K562 (cell line): ENCODE measurements at regions not wholly inside any gene's neighbourhood (a gene's known extent, or its start where the extent isn't known, plus 50 kb on each side); places are given as distances from the start of the nearest gene placed in this dataset.

Source experiments
- ATAC-seq: fragments of 200-7000 bp; cut with Tn5 transposase; 3 replicates; pipeline ENCODE4 v1.9.1; 2020; ENCODE audit warnings: moderate library complexity
- BruUV-seq: library from RNA; stranded (reverse); fragments of 400-500 nt; replicated peaks from 2 replicates; lab custom pipeline; 2021; lab: Mats Ljungman, UMichigan
- CTCF ChIA-PET: fragments of 300-600 bp; formaldehyde crosslinking; extraction: SDS; loops from one replicate; lab custom pipeline; 2021; ENCODE audit warnings: low intra/inter-chr PET ratio; lab: Yijun Ruan, JAX
- POLR2A ChIA-PET: fragments of 300-600, 350-650 bp; sonication (Branson Sonifier 250); formaldehyde crosslinking; extraction: SDS; loops from one replicate; lab custom pipeline; 2021; ENCODE audit warnings: antibody characterized with exemption, inconsistent platforms; lab: Yijun Ruan, JAX
- DNase-seq, 4 experiments: peaks; one replicate each; pipeline versions ENCODE4 v3.0.0 to v3.0.0-alpha.2; 2011 to 2018; ENCODE audit warnings: low spot score in 3 of 4, mixed read lengths in 3 of 4; ENCODE audit errors: extremely low read depth in 1 of 4
- FAIRE-seq: peaks from 2 replicates; lab custom pipeline; 2011; peaks lifted over from hg19 to GRCh38; lab: Jason Lieb, UNC
- H2AFZ ChIP-seq: 2 replicates; pipeline ENCODE4 v1.6.0; 2011; ENCODE audit warnings: low read depth, low read length, control low read depth, inconsistent platforms
- H3K27ac ChIP-seq: fragments of 200-600 bp; 3 replicates; pipeline ENCODE4 v1.8.0; 2011; ENCODE audit warnings: low read depth, mild to moderate bottlenecking, control low read depth, inconsistent platforms, low read length, moderate library complexity, mixed read lengths; ENCODE audit errors: extremely low read depth
- H3K27me3 ChIP-seq, 2 experiments: fragments of 300-600 bp in 1 of 2; 2 replicates in 1 of 2; 3 replicates in 1 of 2; pipeline versions ENCODE4 v1.6.0 to v1.8.0; 2011; ENCODE audit warnings: inconsistent platforms in 2 of 2, low read length in 2 of 2, mild to moderate bottlenecking in 1 of 2, mixed read lengths in 1 of 2, moderate library complexity in 1 of 2; ENCODE audit not compliant: control insufficient read depth in 2 of 2, insufficient read depth in 2 of 2
- H3K36me3 ChIP-seq: fragments of 300-600 bp; 3 replicates; pipeline ENCODE4 v1.8.0; 2011; ENCODE audit warnings: mild to moderate bottlenecking, low read length, inconsistent platforms; ENCODE audit not compliant: control insufficient read depth, insufficient read depth
- H3K4me1 ChIP-seq, 2 experiments: fragments of 200-600 bp in 1 of 2; replicated peaks in 1 of 2; 2 replicates in 1 of 2; 3 replicates in 1 of 2; pipeline versions ENCODE4 v1.5.1 to v1.8.0; 2011; ENCODE audit warnings: inconsistent platforms in 2 of 2, low read length in 2 of 2, mild to moderate bottlenecking in 1 of 2, mixed read lengths in 1 of 2, moderate library complexity in 1 of 2; ENCODE audit not compliant: control insufficient read depth in 2 of 2, insufficient read depth in 2 of 2
- H3K4me2 ChIP-seq: 2 replicates; pipeline ENCODE4 v1.6.1; 2011; ENCODE audit warnings: low read length, control low read depth, inconsistent platforms, mixed read lengths; ENCODE audit not compliant: insufficient read depth
- H3K4me3 ChIP-seq: fragments of 200-600 bp; sonication (generic), shearing (Covaris generic); 2 replicates; pipeline ENCODE4 v1.5.1; 2016; ENCODE audit warnings: control low read depth, inconsistent platforms
- H3K79me2 ChIP-seq: fragments of 200-600 bp; 3 replicates; pipeline ENCODE4 v1.8.0; 2011; ENCODE audit warnings: low read length, inconsistent platforms; ENCODE audit not compliant: control insufficient read depth, insufficient read depth
- H3K9ac ChIP-seq, 2 experiments: 2 replicates each; pipeline versions ENCODE4 v1.6.0 to v1.6.1; 2011; ENCODE audit warnings: low read depth in 2 of 2, low read length in 2 of 2, control low read depth in 1 of 2, inconsistent platforms in 1 of 2, mild to moderate bottlenecking in 1 of 2, mixed read lengths in 1 of 2; ENCODE audit not compliant: insufficient read depth in 1 of 2
- H3K9me1 ChIP-seq: one replicate; pipeline ENCODE4 v1.6.0; 2011; ENCODE audit warnings: inconsistent platforms, mild to moderate bottlenecking, low read length, moderate library complexity; ENCODE audit not compliant: control insufficient read depth, insufficient read depth
- H3K9me3 ChIP-seq: replicated peaks from 2 replicates; pipeline ENCODE4 v1.5.1; 2011; ENCODE audit warnings: low read depth, low read length, inconsistent platforms; ENCODE audit not compliant: control insufficient read depth, insufficient read depth
- H4K20me1 ChIP-seq: replicated peaks from 2 replicates; pipeline ENCODE4 v1.6.1; 2011; ENCODE audit warnings: low read length, inconsistent platforms, mixed read lengths; ENCODE audit not compliant: control insufficient read depth, insufficient read depth
- CEBPB ChIP-seq: fragments of 450-650 bp; IDR thresholded peaks from 2 replicates; pipeline ENCODE4 v1.6.1; 2016; ENCODE audit warnings: missing genetic modification characterization, missing compliant biosample characterization
- ELF1 ChIP-seq: fragments of 200-800 bp; sonication (Bioruptor generic); IDR thresholded peaks from 2 replicates; pipeline ENCODE4 v1.6.1; 2016; ENCODE audit warnings: missing genetic modification characterization, missing compliant biosample characterization
- FOXP1 ChIP-seq: sonication (generic); formaldehyde crosslinking; IDR thresholded peaks from 2 replicates; pipeline ENCODE4 v1.8.0; 2022; ENCODE audit warnings: mild to moderate bottlenecking, missing genetic modification reagents
- MTA2 ChIP-seq: fragments of 450-650 bp; IDR thresholded peaks from 2 replicates; pipeline ENCODE4 v1.6.1; 2016; ENCODE audit warnings: low read depth
- MYBL2 ChIP-seq, 2 experiments: fragments of 450-650 bp in 1 of 2; sonication (generic) in 1 of 2; formaldehyde crosslinking in 1 of 2; IDR thresholded peaks; 2 replicates each; pipeline versions ENCODE4 v1.6.1 to v1.8.1; 2017 to 2022; ENCODE audit warnings: borderline replicate concordance in 1 of 2, inconsistent platforms in 1 of 2, low read depth in 1 of 2, mild to moderate bottlenecking in 1 of 2, missing genetic modification reagents in 1 of 2, moderate library complexity in 1 of 2
- PHF20 ChIP-seq: fragments of 450-650 bp; IDR thresholded peaks from 2 replicates; pipeline ENCODE4 v1.6.1; 2018; ENCODE audit not compliant: partially characterized antibody
- ZFP30 ChIP-seq: fragments of 250-450 bp; sonication (Bioruptor Pico); IDR thresholded peaks from 2 replicates; pipeline ENCODE4 v1.8.0; 2022; ENCODE audit warnings: moderate library complexity, mild to moderate bottlenecking, inconsistent platforms, borderline replicate concordance
- ZFP36 ChIP-seq: fragments of 150-350 bp; IDR thresholded peaks from 2 replicates; pipeline ENCODE4 v1.6.1; 2018; ENCODE audit warnings: low read length, low read depth; ENCODE audit not compliant: partially characterized antibody
- WGBS: fragments of 100-300 bp; shearing (Covaris generic); methylation state at CpG from one replicate; pipeline ENCODE4 v1.1.6; 2016; ENCODE audit warnings: low coverage, mixed read lengths; ENCODE audit not compliant: insufficient coverage; ENCODE audit errors: missing lambda C conversion rate; 5-methylcytosine and 5-hydroxymethylcytosine counted together
- in situ Hi-C: fragments of 300-500 bp; cut with MboI; formaldehyde crosslinking; loops from 4 replicates; pipeline ENCODE4 v1.15.0; 2018; ENCODE audit warnings: inconsistent platforms, mixed read lengths
- intact Hi-C: fragments of 100-400 bp; cut with micrococcal nuclease; formaldehyde crosslinking; loops from 2 replicates; pipeline ENCODE4 v1.14.2; 2022
- TF ChIP-seq, protein P1 (sequence below): fragments of 150-350 bp; IDR thresholded peaks from 2 replicates; pipeline ENCODE4 v1.6.1; 2014; ENCODE audit warnings: low read depth, mild to moderate bottlenecking, low read length, borderline replicate concordance
- TF ChIP-seq, protein P2 (sequence below): fragments of 450-650 bp; formaldehyde crosslinking; IDR thresholded peaks from 2 replicates; pipeline ENCODE4 v1.4.0; 2020; ENCODE audit warnings: mild to moderate bottlenecking, mixed read lengths

DNA sequence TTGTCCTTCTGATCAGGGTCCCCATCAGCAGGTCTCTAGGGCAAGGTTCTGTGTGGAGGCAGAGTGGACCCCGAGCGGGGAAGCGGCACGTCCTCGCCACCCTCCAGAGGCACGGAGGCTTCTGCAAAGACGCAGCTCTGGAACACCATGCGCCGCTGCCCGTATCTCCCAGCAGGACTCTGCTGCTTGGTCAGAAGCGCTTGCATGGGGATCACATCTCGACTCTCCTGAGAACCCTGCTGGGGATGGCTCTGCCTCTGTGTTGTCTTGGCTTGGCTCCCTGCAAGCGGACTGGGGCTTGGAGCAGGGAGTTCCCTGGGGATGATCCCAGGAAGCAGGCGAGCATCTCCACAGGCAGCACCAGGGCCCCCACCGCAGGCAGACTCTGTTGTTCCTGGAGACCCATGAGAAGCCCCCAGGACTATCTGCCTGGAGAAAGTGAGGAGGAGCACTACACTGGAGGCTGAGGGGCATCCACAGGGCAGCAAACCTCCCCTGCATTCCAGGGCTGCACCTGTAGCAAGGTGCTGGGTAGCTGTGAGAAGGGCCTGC is 520.5 kb downstream of the GLRX3 start:
- Histone ChIP-seq H3K4me3 (no peak overlapping the region), H3K4me1 (no peaks in the 10 kb centered on the region), H3K9me1 (no peaks in the 10 kb centered on the region), H3K27ac (no peak overlapping the region), H4K20me1 (no peaks in the 10 kb centered on the region), H3K4me2 (no peak overlapping the region), H3K9me3 (no peaks in the 10 kb centered on the region), H3K36me3 (no peaks in the 10 kb centered on the region), H3K79me2 (no peaks in the 10 kb centered on the region), H3K27me3 (peaks cover 0 to 3% of the 10 kb centered on the region in 2 experiments; a peak in 1 of 5 replicates), H3K9ac (no peak overlapping the region), H2AFZ (no peak overlapping the region)
- in situ Hi-C loops, result no loop called here
- intact Hi-C loops, result no loop called here
- DNase-seq, result no peak
- WGBS, result 0% methylated on average over 6 of the region's 15 CpGs
- no peak for FAIRE-seq
- POLR2A ChIA-PET, result no interaction called here
- CTCF ChIA-PET, result no interaction called here
- no TSS peak for BruUV-seq
- ATAC-seq, result no peak
- TF ChIP-seq ZFP36, result no peak
- no peak for TF ChIP-seq MTA2
- no peak for TF ChIP-seq ZFP30 (CRISPR knock-in tag)
- no peak for TF ChIP-seq ELF1 (tag)
- no peak for TF ChIP-seq MYBL2 (IDR thresholded peaks at IDR 0.05; ENCODE audit: low read depth)
- no peak for TF ChIP-seq MYBL2 (CRISPR knock-in tag; IDR thresholded peaks at IDR 0.05; ENCODE audit: borderline replicate concordance)
- TF ChIP-seq, protein P1, sequence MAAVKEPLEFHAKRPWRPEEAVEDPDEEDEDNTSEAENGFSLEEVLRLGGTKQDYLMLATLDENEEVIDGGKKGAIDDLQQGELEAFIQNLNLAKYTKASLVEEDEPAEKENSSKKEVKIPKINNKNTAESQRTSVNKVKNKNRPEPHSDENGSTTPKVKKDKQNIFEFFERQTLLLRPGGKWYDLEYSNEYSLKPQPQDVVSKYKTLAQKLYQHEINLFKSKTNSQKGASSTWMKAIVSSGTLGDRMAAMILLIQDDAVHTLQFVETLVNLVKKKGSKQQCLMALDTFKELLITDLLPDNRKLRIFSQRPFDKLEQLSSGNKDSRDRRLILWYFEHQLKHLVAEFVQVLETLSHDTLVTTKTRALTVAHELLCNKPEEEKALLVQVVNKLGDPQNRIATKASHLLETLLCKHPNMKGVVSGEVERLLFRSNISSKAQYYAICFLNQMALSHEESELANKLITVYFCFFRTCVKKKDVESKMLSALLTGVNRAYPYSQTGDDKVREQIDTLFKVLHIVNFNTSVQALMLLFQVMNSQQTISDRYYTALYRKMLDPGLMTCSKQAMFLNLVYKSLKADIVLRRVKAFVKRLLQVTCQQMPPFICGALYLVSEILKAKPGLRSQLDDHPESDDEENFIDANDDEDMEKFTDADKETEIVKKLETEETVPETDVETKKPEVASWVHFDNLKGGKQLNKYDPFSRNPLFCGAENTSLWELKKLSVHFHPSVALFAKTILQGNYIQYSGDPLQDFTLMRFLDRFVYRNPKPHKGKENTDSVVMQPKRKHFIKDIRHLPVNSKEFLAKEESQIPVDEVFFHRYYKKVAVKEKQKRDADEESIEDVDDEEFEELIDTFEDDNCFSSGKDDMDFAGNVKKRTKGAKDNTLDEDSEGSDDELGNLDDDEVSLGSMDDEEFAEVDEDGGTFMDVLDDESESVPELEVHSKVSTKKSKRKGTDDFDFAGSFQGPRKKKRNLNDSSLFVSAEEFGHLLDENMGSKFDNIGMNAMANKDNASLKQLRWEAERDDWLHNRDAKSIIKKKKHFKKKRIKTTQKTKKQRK, result no peak
- TF ChIP-seq FOXP1 (CRISPR knock-in tag), result no peak
- TF ChIP-seq, protein P2, sequence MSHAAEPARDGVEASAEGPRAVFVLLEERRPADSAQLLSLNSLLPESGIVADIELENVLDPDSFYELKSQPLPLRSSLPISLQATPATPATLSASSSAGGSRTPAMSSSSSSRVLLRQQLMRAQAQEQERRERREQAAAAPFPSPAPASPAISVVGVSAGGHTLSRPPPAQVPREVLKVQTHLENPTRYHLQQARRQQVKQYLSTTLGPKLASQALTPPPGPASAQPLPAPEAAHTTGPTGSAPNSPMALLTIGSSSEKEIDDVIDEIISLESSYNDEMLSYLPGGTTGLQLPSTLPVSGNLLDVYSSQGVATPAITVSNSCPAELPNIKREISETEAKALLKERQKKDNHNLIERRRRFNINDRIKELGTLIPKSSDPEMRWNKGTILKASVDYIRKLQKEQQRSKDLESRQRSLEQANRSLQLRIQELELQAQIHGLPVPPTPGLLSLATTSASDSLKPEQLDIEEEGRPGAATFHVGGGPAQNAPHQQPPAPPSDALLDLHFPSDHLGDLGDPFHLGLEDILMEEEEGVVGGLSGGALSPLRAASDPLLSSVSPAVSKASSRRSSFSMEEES (CRISPR knock-in tag), result no peak
- no peak for TF ChIP-seq PHF20
- TF ChIP-seq CEBPB, result no peak
